H1 (cell line): ENCODE measurements at regions not wholly inside any gene's neighbourhood (a gene's known extent, or its start where the extent isn't known, plus 50 kb on each side); places are given as distances from the start of the nearest gene placed in this dataset.

Source experiments
- CTCF ChIA-PET: fragments of 300-600 bp; sonication (Branson Sonifier 250); formaldehyde crosslinking; loops from one replicate; lab custom pipeline; 2021; ENCODE audit not compliant: partially characterized antibody; lab: Charles Lee
- POLR2A ChIA-PET: fragments of 300-600 bp; sonication (Branson Sonifier 250); formaldehyde crosslinking; loops from one replicate; lab custom pipeline; 2021; ENCODE audit warnings: inconsistent platforms; ENCODE audit not compliant: partially characterized antibody; lab: Charles Lee
- DNase-seq, 2 experiments: peaks; one replicate each; pipeline versions ENCODE4 v3.0.0 to v3.0.0-alpha.2; 2010 to 2022; ENCODE audit warnings: low spot score in 2 of 2, low read depth in 1 of 2, mixed read lengths in 1 of 2
- FAIRE-seq: peaks from 2 replicates; lab custom pipeline; 2011; peaks lifted over from hg19 to GRCh38; lab: Jason Lieb, UNC
- H2AFZ ChIP-seq: 2 replicates; pipeline ENCODE4 v1.8.1; 2012; ENCODE audit warnings: low read length, inconsistent platforms
- H2AK5ac ChIP-seq: 2 replicates; pipeline ENCODE4 v1.6.1; 2013; ENCODE audit warnings: low read depth, low read length
- H2BK120ac ChIP-seq: replicated peaks from 2 replicates; pipeline ENCODE3; 2013; ENCODE audit warnings: low read depth, low read length, inconsistent platforms
- H2BK12ac ChIP-seq: 2 replicates; pipeline ENCODE4 v1.6.1; 2013; ENCODE audit warnings: low read depth, low read length
- H2BK15ac ChIP-seq: 2 replicates; pipeline ENCODE4 v1.6.1; 2013; ENCODE audit warnings: low read length
- H2BK20ac ChIP-seq: 2 replicates; pipeline ENCODE4 v1.6.1; 2013; ENCODE audit warnings: low read length
- H2BK5ac ChIP-seq: 2 replicates; pipeline ENCODE4 v1.6.1; 2013; ENCODE audit warnings: low read depth, low read length
- H3K14ac ChIP-seq: 2 replicates; pipeline ENCODE4 v1.6.1; 2013; ENCODE audit warnings: inconsistent platforms; ENCODE audit not compliant: insufficient read length
- H3K18ac ChIP-seq: 2 replicates; pipeline ENCODE4 v1.6.1; 2013; ENCODE audit warnings: low read length; ENCODE audit errors: extremely low read depth
- H3K23ac ChIP-seq: 2 replicates; pipeline ENCODE4 v1.6.1; 2013; ENCODE audit warnings: inconsistent platforms; ENCODE audit not compliant: insufficient read length
- H3K23me2 ChIP-seq: 2 replicates; pipeline ENCODE4 v1.6.1; 2013; ENCODE audit warnings: low read depth, low read length
- H3K27ac ChIP-seq: 2 replicates; pipeline ENCODE4 v1.6.1; 2011; ENCODE audit warnings: low read depth, low read length, inconsistent platforms
- H3K27me3 ChIP-seq, 4 experiments: replicated peaks in 1 of 4; 1 replicate in 1 of 4; 2 replicates in 3 of 4; pipeline versions ENCODE4 v1.6.1 to v1.8.1; 2011 to 2013; ENCODE audit warnings: low read length in 3 of 4, mild to moderate bottlenecking in 3 of 4, inconsistent platforms in 2 of 4, mixed read lengths in 2 of 4, moderate library complexity in 1 of 4; ENCODE audit not compliant: control insufficient read depth in 3 of 4, insufficient read depth in 3 of 4; ENCODE audit errors: extremely low read depth in 1 of 4
- H3K36me3 ChIP-seq, 4 experiments: 2 replicates each; pipeline versions ENCODE4 v1.6.1 to v1.8.1; 2011 to 2013; ENCODE audit warnings: mild to moderate bottlenecking in 4 of 4, low read length in 3 of 4, moderate library complexity in 2 of 4, control low read depth in 1 of 4, inconsistent platforms in 1 of 4; ENCODE audit not compliant: insufficient read depth in 4 of 4, control insufficient read depth in 2 of 4
- H3K4ac ChIP-seq: replicated peaks from 2 replicates; pipeline ENCODE3; 2013; ENCODE audit warnings: low read length, low read depth, mixed read lengths, inconsistent platforms; ENCODE audit not compliant: insufficient read length
- H3K4me1 ChIP-seq, 4 experiments: replicated peaks in 1 of 4; 1 replicate in 1 of 4; 2 replicates in 3 of 4; pipeline versions ENCODE4 v1.6.1 to v1.8.1; 2011 to 2013; ENCODE audit warnings: low read length in 3 of 4, inconsistent platforms in 2 of 4, mixed read lengths in 1 of 4; ENCODE audit not compliant: insufficient read depth in 4 of 4, control insufficient read depth in 3 of 4
- H3K4me2 ChIP-seq, 2 experiments: 2 replicates each; pipeline versions ENCODE4 v1.6.1 to v1.8.1; 2011 to 2013; ENCODE audit warnings: low read depth in 2 of 2, low read length in 2 of 2, control low read depth in 1 of 2, inconsistent platforms in 1 of 2, mild to moderate bottlenecking in 1 of 2; ENCODE audit not compliant: insufficient read depth in 1 of 2
- H3K4me3 ChIP-seq, 4 experiments: fragments of 200-600, 300-600 bp in 1 of 4; sonication (generic), shearing (Covaris generic), sonication (Bioruptor Twin) in 1 of 4; 2 replicates each; pipeline versions ENCODE4 v1.5.1 to v1.8.1; 2011 to 2016; ENCODE audit warnings: low read length in 4 of 4, low read depth in 3 of 4, control low read depth in 2 of 4, inconsistent platforms in 2 of 4, mild to moderate bottlenecking in 2 of 4, mixed read lengths in 1 of 4, moderate library complexity in 1 of 4; ENCODE audit not compliant: insufficient read depth in 2 of 4; ENCODE audit errors: extremely low read depth in 1 of 4
- H3K56ac ChIP-seq: replicated peaks from 2 replicates; pipeline ENCODE3; 2013; ENCODE audit warnings: low read depth, mild to moderate bottlenecking, mixed read lengths, low read length, inconsistent platforms; ENCODE audit not compliant: insufficient read length
- H3K79me1 ChIP-seq: 2 replicates; pipeline ENCODE4 v1.6.1; 2013; ENCODE audit warnings: low read depth, low read length, control low read depth
- H3K79me2 ChIP-seq, 2 experiments: 2 replicates each; pipeline versions ENCODE4 v1.6.1 to v1.8.1; 2012 to 2013; ENCODE audit warnings: low read length in 2 of 2, mild to moderate bottlenecking in 2 of 2, inconsistent platforms in 1 of 2; ENCODE audit not compliant: insufficient read depth in 2 of 2, control insufficient read depth in 1 of 2
- H3K9ac ChIP-seq, 4 experiments: replicated peaks in 1 of 4; 1 replicate in 1 of 4; 2 replicates in 3 of 4; pipeline versions ENCODE4 v1.6.1 to v1.8.1; 2011 to 2013; ENCODE audit warnings: low read depth in 3 of 4, low read length in 3 of 4, control low read depth in 2 of 4, mild to moderate bottlenecking in 2 of 4, moderate library complexity in 2 of 4, inconsistent platforms in 1 of 4; ENCODE audit errors: extremely low read depth in 1 of 4
- H3K9me3 ChIP-seq, 2 experiments: 2 replicates each; pipeline versions ENCODE4 v1.6.1 to v1.8.1; 2012 to 2013; ENCODE audit warnings: mild to moderate bottlenecking in 2 of 2, moderate library complexity in 2 of 2, control low read depth in 1 of 2, inconsistent platforms in 1 of 2, low read depth in 1 of 2, low read length in 1 of 2, mixed read lengths in 1 of 2; ENCODE audit not compliant: insufficient read depth in 2 of 2
- H4K20me1 ChIP-seq, 2 experiments: replicated peaks in 1 of 2; 2 replicates each; pipeline versions ENCODE3 to v1.8.1; 2011 to 2013; ENCODE audit warnings: inconsistent platforms in 2 of 2, low read length in 2 of 2, mild to moderate bottlenecking in 1 of 2; ENCODE audit not compliant: insufficient read depth in 2 of 2, control insufficient read depth in 1 of 2
- H4K5ac ChIP-seq: 2 replicates; pipeline ENCODE4 v1.6.1; 2013; ENCODE audit warnings: low read length, low read depth, mixed read lengths, inconsistent platforms; ENCODE audit not compliant: insufficient read length
- H4K8ac ChIP-seq: 2 replicates; pipeline ENCODE4 v1.8.0; 2013; ENCODE audit warnings: mild to moderate bottlenecking, moderate library complexity, low read length, inconsistent platforms; ENCODE audit not compliant: insufficient read depth; ENCODE audit errors: extremely low read depth
- H4K91ac ChIP-seq: replicated peaks from 2 replicates; pipeline ENCODE3; 2013; ENCODE audit warnings: low read length, mixed read lengths, inconsistent platforms; ENCODE audit not compliant: insufficient read length
- BACH1 ChIP-seq: IDR thresholded peaks from 2 replicates; pipeline ENCODE4 v1.6.1; 2012; ENCODE audit warnings: low read length, improper control_type of control experiment
- BCL11A ChIP-seq, 2 experiments: IDR thresholded peaks; one replicate each; pipeline ENCODE4 v1.6.1; 2011; ENCODE audit warnings: low read depth in 2 of 2, low read length in 2 of 2, mild to moderate bottlenecking in 2 of 2
- CBX5 ChIP-seq: fragments of 300-800, 300-1000 bp; sonication (generic); IDR thresholded peaks from 2 replicates; pipeline ENCODE4 v1.7.1; 2016; ENCODE audit warnings: antibody characterized with exemption, low read length, low read depth
- CHD2 ChIP-seq: IDR thresholded peaks from 2 replicates; pipeline ENCODE4 v1.6.1; 2012; ENCODE audit warnings: low read length, improper control_type of control experiment
- CTBP2 ChIP-seq: IDR thresholded peaks from 2 replicates; pipeline ENCODE4 v1.7.0; 2011; ENCODE audit warnings: borderline replicate concordance, mild to moderate bottlenecking, moderate library complexity, mixed read lengths, low read length; ENCODE audit not compliant: insufficient read depth, insufficient read length
- HDAC6 ChIP-seq: IDR thresholded peaks from one replicate; pipeline ENCODE4 v1.7.1; 2012; ENCODE audit warnings: low read depth, mild to moderate bottlenecking, inconsistent platforms, low read length, moderate library complexity
- MAFK ChIP-seq: IDR thresholded peaks from 2 replicates; pipeline ENCODE4 v1.6.1; 2012; ENCODE audit warnings: low read depth, mild to moderate bottlenecking, improper control_type of control experiment, low read length
- RFX5 ChIP-seq: IDR thresholded peaks from 2 replicates; pipeline ENCODE4 v1.6.1; 2011; ENCODE audit warnings: low read depth, low read length, improper control_type of control experiment, borderline replicate concordance
- SRF ChIP-seq: IDR thresholded peaks from 2 replicates; pipeline ENCODE4 v1.6.1; 2011; ENCODE audit warnings: mild to moderate bottlenecking, low read depth, low read length, moderate library complexity
- TAF7 ChIP-seq: optimal IDR thresholded peaks from 2 replicates; pipeline ENCODE3; 2011; ENCODE audit warnings: low read depth, mild to moderate bottlenecking, inconsistent platforms, low read length, moderate library complexity, borderline replicate concordance
- YY1 ChIP-seq: IDR thresholded peaks from 2 replicates; pipeline ENCODE4 v1.6.1; 2011; ENCODE audit warnings: low read depth, mild to moderate bottlenecking, low read length
- WGBS, 2 experiments: shearing (Covaris generic) in 1 of 2; methylation state at CpG; one replicate each; pipeline versions ENCODE4 v1.1.6 to v1.1.7; 2013 to 2015; ENCODE audit warnings: low lambda C conversion rate in 2 of 2, mixed read lengths in 2 of 2, inconsistent platforms in 1 of 2, low coverage in 1 of 2, missing lambda C conversion rate in 1 of 2; ENCODE audit not compliant: insufficient replicate concordance in 2 of 2, insufficient coverage in 1 of 2, insufficient read length in 1 of 2; ENCODE audit errors: extremely low coverage in 1 of 2, missing lambda C conversion rate in 1 of 2; 5-methylcytosine and 5-hydroxymethylcytosine counted together

DNA sequence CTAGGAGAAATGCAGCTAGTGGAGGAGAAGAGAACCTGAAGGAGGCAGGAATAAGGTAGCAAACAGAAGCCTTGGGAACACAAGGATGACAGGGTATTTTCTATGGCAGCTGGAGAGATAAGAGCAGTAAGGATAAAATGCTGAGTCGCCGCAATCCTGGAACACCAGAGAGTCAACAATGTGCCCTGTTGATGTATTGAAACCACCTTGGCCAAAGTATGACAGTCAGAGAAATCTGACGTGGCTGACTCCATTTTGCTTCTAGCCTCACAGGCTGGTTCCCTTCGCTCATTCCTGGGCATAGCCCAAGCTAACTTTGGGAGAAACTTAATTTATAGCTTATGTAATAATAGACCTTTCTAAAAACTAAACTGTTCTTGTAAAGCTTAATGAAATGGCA lies 56.6 kb upstream of the C4orf54 start:
- H3K23me2 ChIP-seq = no peaks in the 10 kb centered on the region; the same call in 1 of the 2 replicates
- no peak overlapping the region for H3K4ac ChIP-seq
- H2BK5ac ChIP-seq = no peak overlapping the region
- no peak overlapping the region for H2AK5ac ChIP-seq
- no peak overlapping the region for H4K5ac ChIP-seq
- CTCF ChIA-PET = interaction anchor here (1.0 to 1.5 kb wide), 3 partner anchors 10 to 94 kb away, joined by 4 read pairs; no protein-coding TSS in a partner anchor
- no peak overlapping the region for H4K8ac ChIP-seq
- no peak for FAIRE-seq
- no peak overlapping the region for H3K23ac ChIP-seq
- DNase-seq = no peak
- H2BK20ac ChIP-seq = no peak overlapping the region
- no peak for TF ChIP-seq CHD2
- TF ChIP-seq MAFK = peak; percentile 69; the same call in 1 of the 2 replicates
- TF ChIP-seq BCL11A (IDR thresholded peaks at IDR 0.05; ENCODE audit: low read depth in 2 of 2, low read length in 2 of 2) = no peak
- no peak for TF ChIP-seq YY1
- TF ChIP-seq CBX5 = no peak
- no peak for TF ChIP-seq HDAC6
- TF ChIP-seq RFX5 = no peak
- TF ChIP-seq CTBP2 = no peak
- no peak for TF ChIP-seq TAF7
- TF ChIP-seq BACH1 = peak; percentile 88
- no peak for TF ChIP-seq SRF
- H3K79me2 ChIP-seq = no peaks in the 10 kb centered on the region
- no peaks in the 10 kb centered on the region for H3K36me3 ChIP-seq
- POLR2A ChIA-PET = no interaction called here
- no peaks in the 10 kb centered on the region for H3K9me3 ChIP-seq
- H3K14ac ChIP-seq = no peak overlapping the region
- no peak overlapping the region for H3K9ac ChIP-seq
- H2BK12ac ChIP-seq = no peak overlapping the region
- H3K79me1 ChIP-seq = no peaks in the 10 kb centered on the region
- no peak overlapping the region for H3K4me2 ChIP-seq
- H3K56ac ChIP-seq = no peak overlapping the region
- H3K4me1 ChIP-seq = peaks cover 0 to 3% (median 0%) of the 10 kb centered on the region in 4 experiments; a peak in 3 of 7 replicates
- no peak overlapping the region for H3K27ac ChIP-seq
- no peak overlapping the region for H4K91ac ChIP-seq
- no peaks in the 10 kb centered on the region for H4K20me1 ChIP-seq
- WGBS, 2 experiments = 86% methylated on average over 4 of the region's 4 CpGs; no CpG with 5 or more reads in 1 of the 2 experiments
- no peak overlapping the region for H2BK15ac ChIP-seq
- H3K18ac ChIP-seq = no peak overlapping the region
- no peaks in the 10 kb centered on the region for H3K27me3 ChIP-seq
- no peak overlapping the region for H2BK120ac ChIP-seq
- H2AFZ ChIP-seq = no peak overlapping the region
- no peak overlapping the region for H3K4me3 ChIP-seq
